Common myeloid progenitor, CD34-positive (primary cell): ENCODE measurements at regions not wholly inside any gene's neighbourhood (a gene's known extent, or its start where the extent isn't known, plus 50 kb on each side); places are given as distances from the start of the nearest gene placed in this dataset.

Experiments
- CTCF ChIA-PET: fragments of 350-600 bp; sonication (Branson Sonifier 250); formaldehyde crosslinking; loops from one replicate; lab custom pipeline; 2021; ENCODE audit warnings: antibody characterized with exemption; lab: Charles Lee
- POLR2A ChIA-PET: fragments of 350-600 bp; sonication (Branson Sonifier 250); formaldehyde crosslinking; loops from one replicate; lab custom pipeline; 2021; ENCODE audit warnings: antibody characterized with exemption; lab: Charles Lee
- DNase-seq, 3 donors: peaks; one replicate each; pipeline versions ENCODE4 v3.0.0 to v3.0.0-alpha.2; 2013
- H3K27ac ChIP-seq, 2 experiments: 1 replicate in 1 of 2; 2 replicates in 1 of 2; pipeline ENCODE4 v1.7.0; 2013; ENCODE audit warnings: inconsistent platforms in 2 of 2, low read length in 2 of 2, mild to moderate bottlenecking in 2 of 2, low read depth in 1 of 2, moderate library complexity in 1 of 2; ENCODE audit not compliant: severe bottlenecking in 2 of 2, insufficient read depth in 1 of 2, poor library complexity in 1 of 2
- H3K27me3 ChIP-seq, 5 experiments: replicated peaks in 2 of 5; 1 replicate in 3 of 5; 2 replicates in 2 of 5; pipeline versions ENCODE4 v1.6.1 to v1.7.0; 2013; ENCODE audit warnings: low read length in 4 of 5, mild to moderate bottlenecking in 2 of 5, moderate library complexity in 2 of 5, inconsistent platforms in 1 of 5; ENCODE audit not compliant: insufficient read depth in 5 of 5, control insufficient read depth in 4 of 5
- H3K36me3 ChIP-seq, 4 experiments: 1 replicate in 2 of 4; 2 replicates in 2 of 4; pipeline versions ENCODE4 v1.6.1 to v1.7.0; 2013; ENCODE audit warnings: low read length in 3 of 4, control low read depth in 1 of 4, mild to moderate bottlenecking in 1 of 4; ENCODE audit not compliant: control insufficient read depth in 4 of 4, insufficient read depth in 4 of 4
- H3K4me1 ChIP-seq, 4 experiments: 1 replicate in 3 of 4; 2 replicates in 1 of 4; pipeline versions ENCODE4 v1.6.1 to v1.7.1; 2013; ENCODE audit warnings: low read length in 3 of 4, mild to moderate bottlenecking in 3 of 4, control low read depth in 1 of 4, inconsistent platforms in 1 of 4, moderate library complexity in 1 of 4; ENCODE audit not compliant: control insufficient read depth in 4 of 4, insufficient read depth in 4 of 4; ENCODE audit errors: control extremely low read depth in 1 of 4
- H3K4me3 ChIP-seq, 7 experiments: 1 replicate in 4 of 7; 2 replicates in 3 of 7; pipeline versions ENCODE4 v1.5.1 to v1.7.0; 2013; ENCODE audit warnings: mild to moderate bottlenecking in 7 of 7, low read length in 6 of 7, moderate library complexity in 6 of 7, inconsistent platforms in 2 of 7, low read depth in 2 of 7, control low read depth in 1 of 7; ENCODE audit not compliant: insufficient read depth in 4 of 7, control insufficient read depth in 1 of 7; ENCODE audit errors: extremely low read depth in 1 of 7
- H3K9me3 ChIP-seq, 5 experiments: 1 replicate in 4 of 5; 2 replicates in 1 of 5; pipeline versions ENCODE4 v1.6.1 to v1.7.1; 2013; ENCODE audit warnings: low read length in 4 of 5, mild to moderate bottlenecking in 2 of 5, inconsistent platforms in 1 of 5, low read depth in 1 of 5, moderate library complexity in 1 of 5; ENCODE audit not compliant: control insufficient read depth in 4 of 5, insufficient read depth in 2 of 5; ENCODE audit errors: control extremely low read depth in 1 of 5
- WGBS: methylation state at CpG from one replicate; pipeline ENCODE4 v1.1.5; 2013; ENCODE audit not compliant: insufficient coverage; 5-methylcytosine and 5-hydroxymethylcytosine counted together

GRCh38 chr20:55205665-55206064 is 730.3 kb downstream of the DOK5 start:
- Histone ChIP-seq H3K4me3 (no peak overlapping the region), H3K4me1 (no peaks in the 10 kb centered on the region), H3K27me3 (no peaks in the 10 kb centered on the region), H3K9me3 (no peaks in the 10 kb centered on the region), H3K36me3 (no peaks in the 10 kb centered on the region), H3K27ac (no peak overlapping the region)
- no peak for DNase-seq
- POLR2A ChIA-PET = no interaction called here
- CTCF ChIA-PET = no interaction called here

- ChIA-PET CTCF (no interaction called here), POLR2A (no interaction called here)
- DNase-seq = no peak
- H3K27me3 ChIP-seq = no peaks in the 10 kb centered on the region
- H3K4me1 ChIP-seq = no peaks in the 10 kb centered on the region
- whole genome bisulfite sequencing = 80% methylated on average over 1 of the region's 1 CpG
- no peak overlapping the region for H3K27ac ChIP-seq
- no peaks in the 10 kb centered on the region for H3K9me3 ChIP-seq
- H3K4me3 ChIP-seq = no peak overlapping the region
- H3K36me3 ChIP-seq = no peaks in the 10 kb centered on the region
These were observed 724.9 kb downstream of the DOK5 start for GRCh38 chr20:55200317-55200716.

- no peak overlapping the region for H3K4me3 ChIP-seq
- no peaks in the 10 kb centered on the region for H3K4me1 ChIP-seq
- ChIA-PET POLR2A (no interaction called here), CTCF (no interaction called here)
- H3K9me3 ChIP-seq = no peaks in the 10 kb centered on the region
- no peak for DNase-seq
- no peaks in the 10 kb centered on the region for H3K36me3 ChIP-seq
- H3K27me3 ChIP-seq = no peaks in the 10 kb centered on the region
- H3K27ac ChIP-seq = no peak overlapping the region
- no CpG with 5 or more reads among the region's 2 CpGs for WGBS
These were observed 719.6 kb downstream of the DOK5 start for GRCh38 chr20:55194947-55195346.

- POLR2A ChIA-PET = no interaction called here
- CTCF ChIA-PET = no interaction called here
- WGBS = no CpG with 5 or more reads among the region's 2 CpGs
- no peaks in the 10 kb centered on the region for H3K9me3 ChIP-seq
- no peak overlapping the region for H3K4me3 ChIP-seq
- no peak overlapping the region for H3K27ac ChIP-seq
- no peaks in the 10 kb centered on the region for H3K27me3 ChIP-seq
- H3K36me3 ChIP-seq = no peaks in the 10 kb centered on the region
- DNase-seq = no peak
- H3K4me1 ChIP-seq = no peaks in the 10 kb centered on the region
These were observed 710.8 kb downstream of the DOK5 start for GRCh38 chr20:55186228-55186627.

- no peaks in the 10 kb centered on the region for H3K27me3 ChIP-seq
- POLR2A ChIA-PET = no interaction called here
- CTCF ChIA-PET = no interaction called here
- no peak overlapping the region for H3K4me3 ChIP-seq
- H3K9me3 ChIP-seq = peaks cover 0 to 2% (median 0%) of the 10 kb centered on the region in 5 experiments
- no peaks in the 10 kb centered on the region for H3K4me1 ChIP-seq
- no peak for DNase-seq
- no peak overlapping the region for H3K27ac ChIP-seq
- H3K36me3 ChIP-seq = no peaks in the 10 kb centered on the region
- WGBS = 83% methylated on average over 3 of the region's 4 CpGs
These were observed 699.7 kb downstream of the DOK5 start for GRCh38 chr20:55175081-55175480.

GRCh38 chr20:55174635-55175034 is 699.2 kb downstream of the DOK5 start:
- DNase-seq = no peak
- Histone ChIP-seq H3K4me1 (no peaks in the 10 kb centered on the region), H3K36me3 (no peaks in the 10 kb centered on the region), H3K27ac (no peak overlapping the region), H3K9me3 (peaks cover 0 to 2% (median 0%) of the 10 kb centered on the region in 5 experiments), H3K4me3 (no peak overlapping the region), H3K27me3 (no peaks in the 10 kb centered on the region)
- CTCF ChIA-PET = no interaction called here
- POLR2A ChIA-PET = no interaction called here
- no CpG with 5 or more reads among the region's 1 CpG for WGBS

GRCh38 chr20:55174172-55174571 is 698.8 kb downstream of the DOK5 start:
- H3K4me1 ChIP-seq = no peaks in the 10 kb centered on the region
- no peaks in the 10 kb centered on the region for H3K27me3 ChIP-seq
- H3K4me3 ChIP-seq = no peak overlapping the region
- no peak for DNase-seq
- H3K36me3 ChIP-seq = no peaks in the 10 kb centered on the region
- no peak overlapping the region for H3K27ac ChIP-seq
- POLR2A ChIA-PET = no interaction called here
- peaks cover 0 to 2% (median 0%) of the 10 kb centered on the region in 5 experiments for H3K9me3 ChIP-seq
- 100% methylated on average over 1 of the region's 2 CpGs for WGBS
- CTCF ChIA-PET = no interaction called here
